HUES48 (cell line): ENCODE measurements at regions not wholly inside any gene's neighbourhood (a gene's known extent, or its start where the extent isn't known, plus 50 kb on each side); places are given as distances from the start of the nearest gene placed in this dataset.

Source experiments
- H3K27ac ChIP-seq: one replicate; pipeline ENCODE4 v1.7.0; 2013; ENCODE audit warnings: low read depth, low read length, inconsistent platforms
- H3K27me3 ChIP-seq: 2 replicates; pipeline ENCODE4 v1.6.1; 2013; ENCODE audit warnings: mild to moderate bottlenecking, low read length; ENCODE audit not compliant: control insufficient read depth, insufficient read depth
- H3K36me3 ChIP-seq: 2 replicates; pipeline ENCODE4 v1.6.1; 2013; ENCODE audit warnings: low read length; ENCODE audit not compliant: control insufficient read depth, insufficient read depth
- H3K4me1 ChIP-seq: 2 replicates; pipeline ENCODE4 v1.6.1; 2013; ENCODE audit warnings: mild to moderate bottlenecking, low read length; ENCODE audit not compliant: control insufficient read depth, insufficient read depth
- H3K4me3 ChIP-seq: 2 replicates; pipeline ENCODE4 v1.5.1; 2013; ENCODE audit warnings: mild to moderate bottlenecking, low read depth, low read length
- H3K9ac ChIP-seq: 2 replicates; pipeline ENCODE4 v1.6.1; 2013; ENCODE audit warnings: mild to moderate bottlenecking, low read depth, low read length, moderate library complexity
- H3K9me3 ChIP-seq: 2 replicates; pipeline ENCODE4 v1.6.1; 2013; ENCODE audit warnings: low read length; ENCODE audit not compliant: control insufficient read depth, insufficient read depth

GRCh38 chr10:9219860-9220259 lies 1165.4 kb downstream of the GATA3 start:
- Histone ChIP-seq H3K9me3 (no peaks in the 10 kb centered on the region), H3K27ac (no peak overlapping the region), H3K4me1 (no peaks in the 10 kb centered on the region), H3K9ac (no peak overlapping the region), H3K36me3 (no peaks in the 10 kb centered on the region), H3K27me3 (no peaks in the 10 kb centered on the region), H3K4me3 (no peak overlapping the region)

GRCh38 chr10:9222917-9223316 lies 1168.4 kb downstream of the GATA3 start:
- H3K9me3 ChIP-seq = no peaks in the 10 kb centered on the region
- H3K4me1 ChIP-seq = no peaks in the 10 kb centered on the region
- no peak overlapping the region for H3K9ac ChIP-seq
- no peaks in the 10 kb centered on the region for H3K27me3 ChIP-seq
- no peak overlapping the region for H3K27ac ChIP-seq
- no peaks in the 10 kb centered on the region for H3K36me3 ChIP-seq
- no peak overlapping the region for H3K4me3 ChIP-seq

GRCh38 chr10:9227679-9228365 lies 1173.3 kb downstream of the GATA3 start:
- Histone ChIP-seq H3K4me1 (no peaks in the 10 kb centered on the region), H3K9ac (no peak overlapping the region), H3K4me3 (no peak overlapping the region), H3K27ac (no peak overlapping the region), H3K9me3 (no peaks in the 10 kb centered on the region), H3K36me3 (no peaks in the 10 kb centered on the region), H3K27me3 (no peaks in the 10 kb centered on the region)

- no peak overlapping the region for H3K4me3 ChIP-seq
- H3K9me3 ChIP-seq = no peaks in the 10 kb centered on the region
These were observed 1174.3 kb downstream of the GATA3 start for GRCh38 chr10:9228771-9229170.

GRCh38 chr10:9229702-9230244 lies 1175.3 kb downstream of the GATA3 start:
- H3K27ac ChIP-seq = no peak overlapping the region
- no peaks in the 10 kb centered on the region for H3K4me1 ChIP-seq
- no peak overlapping the region for H3K9ac ChIP-seq
- H3K27me3 ChIP-seq = no peaks in the 10 kb centered on the region
- H3K9me3 ChIP-seq = no peaks in the 10 kb centered on the region
- H3K4me3 ChIP-seq = no peak overlapping the region
- H3K36me3 ChIP-seq = no peaks in the 10 kb centered on the region

More at GRCh38 chr10:9228771-9229170, 1174.3 kb downstream of the GATA3 start:
- Histone ChIP-seq H3K9ac (no peak overlapping the region), H3K36me3 (no peaks in the 10 kb centered on the region), H3K4me1 (no peaks in the 10 kb centered on the region), H3K27ac (no peak overlapping the region), H3K27me3 (no peaks in the 10 kb centered on the region)

- Histone ChIP-seq H3K27me3 (no peaks in the 10 kb centered on the region), H3K36me3 (no peaks in the 10 kb centered on the region), H3K9ac (no peak overlapping the region), H3K9me3 (no peaks in the 10 kb centered on the region), H3K4me1 (no peaks in the 10 kb centered on the region), H3K4me3 (no peak overlapping the region), H3K27ac (no peak overlapping the region)
These were observed 1176.1 kb downstream of the GATA3 start for GRCh38 chr10:9230625-9231024.

GRCh38 chr10:9234191-9234590 lies 1179.7 kb downstream of the GATA3 start:
- Histone ChIP-seq H3K27ac (no peak overlapping the region), H3K4me3 (no peak overlapping the region), H3K36me3 (no peaks in the 10 kb centered on the region), H3K4me1 (no peaks in the 10 kb centered on the region), H3K27me3 (no peaks in the 10 kb centered on the region), H3K9ac (no peak overlapping the region), H3K9me3 (no peaks in the 10 kb centered on the region)

- Histone ChIP-seq H3K4me3 (no peak overlapping the region), H3K9me3 (no peaks in the 10 kb centered on the region), H3K27me3 (no peaks in the 10 kb centered on the region), H3K36me3 (no peaks in the 10 kb centered on the region), H3K27ac (no peak overlapping the region), H3K4me1 (no peaks in the 10 kb centered on the region), H3K9ac (no peak overlapping the region)
These were observed 1183.6 kb downstream of the GATA3 start for GRCh38 chr10:9238041-9238440.

- Histone ChIP-seq H3K27me3 (no peaks in the 10 kb centered on the region), H3K4me3 (no peak overlapping the region), H3K36me3 (no peaks in the 10 kb centered on the region), H3K4me1 (no peaks in the 10 kb centered on the region), H3K27ac (no peak overlapping the region), H3K9me3 (no peaks in the 10 kb centered on the region), H3K9ac (no peak overlapping the region)
These were observed 1184.8 kb downstream of the GATA3 start for GRCh38 chr10:9239298-9239697.

GRCh38 chr10:9243941-9244411 lies 1189.5 kb downstream of the GATA3 start:
- Histone ChIP-seq H3K9me3 (no peaks in the 10 kb centered on the region), H3K9ac (no peak overlapping the region), H3K4me3 (no peak overlapping the region), H3K36me3 (no peaks in the 10 kb centered on the region), H3K4me1 (no peaks in the 10 kb centered on the region), H3K27me3 (no peaks in the 10 kb centered on the region), H3K27ac (no peak overlapping the region)

- no peaks in the 10 kb centered on the region for H3K4me1 ChIP-seq
- H3K27ac ChIP-seq = no peak overlapping the region
- H3K4me3 ChIP-seq = no peak overlapping the region
- no peaks in the 10 kb centered on the region for H3K27me3 ChIP-seq
- no peaks in the 10 kb centered on the region for H3K36me3 ChIP-seq
- H3K9ac ChIP-seq = no peak overlapping the region
- no peaks in the 10 kb centered on the region for H3K9me3 ChIP-seq
These were observed 1190.4 kb downstream of the GATA3 start for GRCh38 chr10:9244864-9245263.
